Vagina (tissue), 2 donors: ENCODE measurements at regions not wholly inside any gene's neighbourhood (a gene's known extent, or its start where the extent isn't known, plus 50 kb on each side); places are given as distances from the start of the nearest gene placed in this dataset.

Source experiments
- CTCF ChIP-seq, 3 experiments: fragments of 450-650 bp in 2 of 3; fragments of 200-600 bp in 1 of 3; sonication (generic) in 1 of 3; IDR thresholded peaks; one replicate each; pipeline ENCODE4 v1.5.1; 2017 to 2019; ENCODE audit warnings: antibody characterized with exemption in 3 of 3, mild to moderate bottlenecking in 2 of 3, moderate library complexity in 2 of 3
- POLR2AphosphoS5 ChIP-seq, 2 donors: sonication (generic); formaldehyde crosslinking; IDR thresholded peaks; one replicate each; pipeline ENCODE4 v1.9.0; 2017; ENCODE audit warnings: antibody characterized with exemption in 2 of 2, mild to moderate bottlenecking in 2 of 2, low read depth in 1 of 2; ENCODE audit not compliant: insufficient read depth in 1 of 2

GRCh38 chr2:122583159-122583917 is 827.9 kb downstream of the TSN start:
- no peak for TF ChIP-seq POLR2AphosphoS5 (IDR thresholded peaks at IDR 0.05; ENCODE audit: insufficient read depth in 1 of 2, low read depth in 1 of 2)
- no peak for TF ChIP-seq CTCF (IDR thresholded peaks at IDR 0.05)
